ENCODE measurements at regions not wholly inside any gene's neighbourhood (a gene's known extent, or its start where the extent isn't known, plus 50 kb on each side); places are given as distances from the start of the nearest gene placed in this dataset.

GRCh38 chr5:92911293-92911692 is 669.7 kb downstream of the NR2F1-AS1 start:
- no peak for DNase-seq (ENCODE audit: extremely low read depth, low read depth)
- no peak for TF ChIP-seq CTCF (IDR thresholded peaks at IDR 0.05; ENCODE audit: low read depth, low read length)

GRCh38 chr5:92909602-92909962 is 671.4 kb downstream of the NR2F1-AS1 start:
- DNase-seq (ENCODE audit: extremely low read depth, low read depth) = no peak
- TF ChIP-seq CTCF (IDR thresholded peaks at IDR 0.05; ENCODE audit: low read depth, low read length) = peak; percentile 42

- TF ChIP-seq CTCF (IDR thresholded peaks at IDR 0.05; ENCODE audit: low read depth, low read length) = no peak
- no peak for DNase-seq (ENCODE audit: extremely low read depth, low read depth)
These were observed 671.9 kb downstream of the NR2F1-AS1 start for GRCh38 chr5:92908952-92909601.

- no peak for TF ChIP-seq CTCF (IDR thresholded peaks at IDR 0.05; ENCODE audit: low read depth, low read length)
- DNase-seq (ENCODE audit: extremely low read depth, low read depth) = peak; percentile 24
These were observed 672.9 kb downstream of the NR2F1-AS1 start for GRCh38 chr5:92907938-92908606.

- no peak for DNase-seq (ENCODE audit: extremely low read depth, low read depth)
- TF ChIP-seq CTCF (IDR thresholded peaks at IDR 0.05; ENCODE audit: low read depth, low read length) = no peak
These were observed 674.1 kb downstream of the NR2F1-AS1 start for GRCh38 chr5:92906798-92907376.

GRCh38 chr5:92904021-92904420 is 677.0 kb downstream of the NR2F1-AS1 start:
- no peak for DNase-seq (ENCODE audit: extremely low read depth, low read depth)
- TF ChIP-seq CTCF (IDR thresholded peaks at IDR 0.05; ENCODE audit: low read depth, low read length) = no peak

- no peak for TF ChIP-seq CTCF (IDR thresholded peaks at IDR 0.05; ENCODE audit: low read depth, low read length)
- no peak for DNase-seq (ENCODE audit: extremely low read depth, low read depth)
These were observed 681.4 kb downstream of the NR2F1-AS1 start for GRCh38 chr5:92899611-92900010.
